OCI-LY1 (cell line): ENCODE measurements at regions not wholly inside any gene's neighbourhood (a gene's known extent, or its start where the extent isn't known, plus 50 kb on each side); places are given as distances from the start of the nearest gene placed in this dataset.
"Not testable (repeated sequence)": the region's sequence is repeated elsewhere in the genome, so short reads cannot be mapped to it uniquely, and the experiment has no call there.

Source experiments
- H2AFZ ChIP-seq: fragments of 200-600 bp; sonication (generic), shearing (Covaris generic); 2 replicates; pipeline ENCODE4 v1.6.0; 2014; ENCODE audit warnings: antibody characterized with exemption, mild to moderate bottlenecking, low read length
- H3F3A ChIP-seq: fragments of 200-600 bp; sonication (generic), shearing (Covaris generic); 2 replicates; pipeline ENCODE4 v1.6.0; 2014; ENCODE audit warnings: mild to moderate bottlenecking, antibody characterized with exemption, low read length, moderate library complexity; ENCODE audit not compliant: insufficient read depth
- H3K27ac ChIP-seq: fragments of 200-600 bp; sonication (generic); 2 replicates; pipeline ENCODE4 v1.5.1; 2014; ENCODE audit warnings: low read length, mixed run types, mild to moderate bottlenecking, low read depth; ENCODE audit not compliant: poor library complexity, severe bottlenecking
- H3K27me3 ChIP-seq: fragments of 200-600 bp; sonication (generic); 2 replicates; pipeline ENCODE4 v1.6.0; 2014; ENCODE audit warnings: antibody characterized with exemption, mild to moderate bottlenecking, low read length, moderate library complexity; ENCODE audit not compliant: insufficient read depth
- H3K36me3 ChIP-seq: fragments of 200-600 bp; sonication (generic); 2 replicates; pipeline ENCODE4 v1.6.1; 2014; ENCODE audit warnings: mild to moderate bottlenecking, antibody characterized with exemption, low read length, moderate library complexity, mixed read lengths; ENCODE audit not compliant: insufficient read depth
- H3K4me1 ChIP-seq: fragments of 200-600 bp; sonication (generic); 2 replicates; pipeline ENCODE4 v1.5.1; 2014; ENCODE audit warnings: mild to moderate bottlenecking, low read length, moderate library complexity; ENCODE audit not compliant: insufficient read depth, severe bottlenecking
- H3K4me2 ChIP-seq: fragments of 200-600 bp; sonication (generic), shearing (Covaris generic); 2 replicates; pipeline ENCODE4 v1.6.1; 2014; ENCODE audit warnings: low read length
- H3K4me3 ChIP-seq: fragments of 200-600 bp; sonication (generic); 2 replicates; pipeline ENCODE4 v1.5.1; 2014; ENCODE audit warnings: low read length, low read depth, mild to moderate bottlenecking, mixed read lengths; ENCODE audit not compliant: poor library complexity, severe bottlenecking
- H3K79me2 ChIP-seq: fragments of 200-600 bp; shearing (Covaris generic); 2 replicates; pipeline ENCODE4 v1.6.1; 2016; ENCODE audit warnings: mixed run types, low read length, mixed read lengths; ENCODE audit not compliant: insufficient read depth
- H3K9ac ChIP-seq: fragments of 200-600 bp; sonication (generic), shearing (Covaris generic); 2 replicates; pipeline ENCODE4 v1.6.1; 2014; ENCODE audit warnings: mild to moderate bottlenecking, low read length, mixed read lengths
- H3K9me2 ChIP-seq: fragments of 200-600 bp; sonication (generic), shearing (Covaris generic); 2 replicates; pipeline ENCODE4 v1.6.1; 2014; ENCODE audit warnings: low read depth, mild to moderate bottlenecking, low read length, mixed read lengths
- H3K9me3 ChIP-seq: fragments of 200-600 bp; shearing (Covaris generic); 2 replicates; pipeline ENCODE4 v1.6.1; 2014; ENCODE audit warnings: low read length, mixed read lengths
- H4K20me1 ChIP-seq: fragments of 200-600 bp; sonication (generic), shearing (Covaris generic); 2 replicates; pipeline ENCODE4 v1.6.0; 2016; ENCODE audit warnings: mild to moderate bottlenecking, low read length; ENCODE audit not compliant: insufficient read depth
- CTCF ChIP-seq: fragments of 200-600 bp; sonication (generic), shearing (Covaris generic); IDR thresholded peaks from 2 replicates; pipeline ENCODE4 v1.5.1; 2017; ENCODE audit warnings: mild to moderate bottlenecking, antibody characterized with exemption, low read length, moderate library complexity, mixed read lengths
- EZH2 ChIP-seq: fragments of 200-600 bp; sonication (generic), shearing (Covaris generic); IDR thresholded peaks from 2 replicates; pipeline ENCODE4 v1.8.0; 2017; ENCODE audit warnings: borderline replicate concordance, mixed run types, mild to moderate bottlenecking, antibody characterized with exemption, low read length, moderate library complexity, mixed read lengths

GRCh38 chr5:136816327-136816726, 451.0 kb upstream of the TRPC7 start:
- H3K4me3 ChIP-seq, result no peak overlapping the region

GRCh38 chr5:136814619-136815378, 449.5 kb upstream of the TRPC7 start:
- Histone ChIP-seq H3K9me2 (no peaks in the 10 kb centered on the region), H3K4me2 (no peak overlapping the region), H4K20me1 (no peaks in the 10 kb centered on the region), H3F3A (no peaks in the 10 kb centered on the region), H3K4me3 (no peak overlapping the region), H3K9me3 (no peaks in the 10 kb centered on the region), H3K4me1 (no peaks in the 10 kb centered on the region), H3K27ac (no peak overlapping the region), H3K27me3 (no peaks in the 10 kb centered on the region), H3K36me3 (no peaks in the 10 kb centered on the region), H3K9ac (no peak overlapping the region), H3K79me2 (no peaks in the 10 kb centered on the region), H2AFZ (no peak overlapping the region)
- no peak for TF ChIP-seq EZH2

More at GRCh38 chr5:136816327-136816726, 451.0 kb upstream of the TRPC7 start:
- no peaks in the 10 kb centered on the region for H3K79me2 ChIP-seq
- H4K20me1 ChIP-seq, result no peaks in the 10 kb centered on the region
- no peaks in the 10 kb centered on the region for H3K9me2 ChIP-seq
- no peak for TF ChIP-seq EZH2
- no peak for TF ChIP-seq CTCF
- no peaks in the 10 kb centered on the region for H3K4me1 ChIP-seq
- H3F3A ChIP-seq, result no peaks in the 10 kb centered on the region
- no peak overlapping the region for H3K4me2 ChIP-seq
- H3K9me3 ChIP-seq, result no peaks in the 10 kb centered on the region
- H2AFZ ChIP-seq, result no peak overlapping the region
- H3K36me3 ChIP-seq, result no peaks in the 10 kb centered on the region
- H3K27ac ChIP-seq, result no peak overlapping the region
- H3K27me3 ChIP-seq, result no peaks in the 10 kb centered on the region
- H3K9ac ChIP-seq, result no peak overlapping the region

- not testable (repeated sequence) for H3K4me2 ChIP-seq, H3K36me3 ChIP-seq, H3K79me2 ChIP-seq, H4K20me1 ChIP-seq, H2AFZ ChIP-seq, H3K27ac ChIP-seq, H3K4me3 ChIP-seq, H3K4me1 ChIP-seq, H3K27me3 ChIP-seq, H3K9me2 ChIP-seq, H3K9me3 ChIP-seq, H3F3A ChIP-seq, H3K9ac ChIP-seq
Observed at GRCh38 chr5:136812270-136812669, 446.9 kb upstream of the TRPC7 start.

- no peak overlapping the region for H3K9ac ChIP-seq
- H3K9me2 ChIP-seq, result no peaks in the 10 kb centered on the region
- no peaks in the 10 kb centered on the region for H3K9me3 ChIP-seq
- no peak overlapping the region for H2AFZ ChIP-seq
- no peak for TF ChIP-seq EZH2
- TF ChIP-seq CTCF, result no peak
- no peak overlapping the region for H3K4me3 ChIP-seq
- H3K27me3 ChIP-seq, result no peaks in the 10 kb centered on the region
- no peaks in the 10 kb centered on the region for H3K4me1 ChIP-seq
- no peaks in the 10 kb centered on the region for H4K20me1 ChIP-seq
- no peaks in the 10 kb centered on the region for H3F3A ChIP-seq
- no peaks in the 10 kb centered on the region for H3K36me3 ChIP-seq
- no peak overlapping the region for H3K27ac ChIP-seq
- no peak overlapping the region for H3K4me2 ChIP-seq
- no peaks in the 10 kb centered on the region for H3K79me2 ChIP-seq
Observed at GRCh38 chr5:136811551-136811950, 446.2 kb upstream of the TRPC7 start.
